ENCODE measurements at regions not wholly inside any gene's neighbourhood (a gene's known extent, or its start where the extent isn't known, plus 50 kb on each side); places are given as distances from the start of the nearest gene placed in this dataset.

DNA sequence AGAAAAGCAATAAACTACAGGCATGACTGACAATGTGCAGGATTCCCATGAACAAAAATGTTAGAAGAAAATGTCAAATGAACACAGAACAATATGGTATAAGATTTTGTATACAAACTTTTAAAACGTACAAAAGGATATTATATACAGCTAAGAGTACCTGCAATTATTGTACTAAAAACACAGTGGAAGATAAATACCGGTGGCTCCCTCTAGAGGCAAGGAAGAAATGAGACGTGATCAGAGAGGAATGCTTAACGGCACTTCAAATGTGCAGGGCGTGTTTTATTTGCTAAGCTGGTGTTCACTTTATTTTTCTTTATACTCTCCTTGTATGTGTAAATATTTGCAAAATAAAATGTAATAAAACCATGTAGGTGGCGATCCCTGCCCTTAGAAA lies 191.8 kb upstream of the SAMSN1 start:
- DNase-seq (ENCODE audit: low read depth, low spot score), result peak; percentile 55
- H3K4me3 ChIP-seq (ENCODE audit: insufficient read length, low read depth), result no peak overlapping the region
- H3K9ac ChIP-seq (ENCODE audit: insufficient read length, low read depth), result no peak overlapping the region
- H3K4me1 ChIP-seq (ENCODE audit: insufficient read depth, insufficient read length), result no peaks in the 10 kb centered on the region
- peaks cover 3% of the 10 kb centered on the region; the same call in 1 of the 2 replicates for H3K9me3 ChIP-seq (ENCODE audit: insufficient read depth, low read length)
- no peak for TF ChIP-seq ZNF274 (IDR thresholded peaks at IDR 0.05; ENCODE audit: low read depth, low read length)
- TF ChIP-seq YY1 (IDR thresholded peaks at IDR 0.05; ENCODE audit: insufficient read depth, insufficient read length), result no peak
- TF ChIP-seq SUZ12 (IDR thresholded peaks at IDR 0.05; ENCODE audit: extremely low read depth, insufficient read depth, insufficient read length), result no peak
- no peaks in the 10 kb centered on the region for H3K27me3 ChIP-seq (ENCODE audit: insufficient read depth, insufficient read length)
- H3K36me3 ChIP-seq (ENCODE audit: insufficient read depth, insufficient read length, low read length), result no peaks in the 10 kb centered on the region

GRCh38 chr21:14737284-14737691 lies 191.2 kb upstream of the SAMSN1 start:
- no peaks in the 10 kb centered on the region for H3K27me3 ChIP-seq (ENCODE audit: insufficient read depth, insufficient read length)
- no peaks in the 10 kb centered on the region for H3K4me1 ChIP-seq (ENCODE audit: insufficient read depth, insufficient read length)
- no peak overlapping the region for H3K9ac ChIP-seq (ENCODE audit: insufficient read length, low read depth)
- no peaks in the 10 kb centered on the region for H3K36me3 ChIP-seq (ENCODE audit: insufficient read depth, insufficient read length, low read length)
- TF ChIP-seq ZNF274 (IDR thresholded peaks at IDR 0.05; ENCODE audit: low read depth, low read length) (no peak), YY1 (IDR thresholded peaks at IDR 0.05; ENCODE audit: insufficient read depth, insufficient read length) (no peak), SUZ12 (IDR thresholded peaks at IDR 0.05; ENCODE audit: extremely low read depth, insufficient read depth, insufficient read length) (no peak)
- no peak for DNase-seq (ENCODE audit: low read depth, low spot score)
- no peak overlapping the region for H3K4me3 ChIP-seq (ENCODE audit: insufficient read length, low read depth)
- H3K9me3 ChIP-seq (ENCODE audit: insufficient read depth, low read length), result peaks cover 3% of the 10 kb centered on the region; the same call in 1 of the 2 replicates

DNA sequence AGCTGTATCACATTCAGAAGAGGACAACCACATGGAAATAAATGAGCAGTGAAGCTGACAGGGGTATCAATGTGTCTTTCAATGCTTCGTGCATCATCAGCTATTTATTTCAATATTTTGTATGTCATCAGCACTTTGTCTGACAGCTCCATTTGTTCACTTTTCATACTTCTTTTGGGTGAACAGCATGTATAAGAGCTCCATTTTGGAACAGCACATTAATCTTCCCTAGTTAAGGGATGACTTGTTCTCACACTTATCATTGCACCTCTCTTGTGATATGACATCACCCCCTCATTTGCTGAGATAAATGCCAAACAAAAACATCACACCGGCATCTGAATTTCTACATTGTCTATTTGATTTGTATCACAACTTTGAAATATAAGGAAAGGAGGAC lies 190.6 kb upstream of the SAMSN1 start:
- Histone ChIP-seq H3K4me1 (ENCODE audit: insufficient read depth, insufficient read length) (no peaks in the 10 kb centered on the region), H3K9ac (ENCODE audit: insufficient read length, low read depth) (no peak overlapping the region), H3K27me3 (ENCODE audit: insufficient read depth, insufficient read length) (no peaks in the 10 kb centered on the region), H3K9me3 (ENCODE audit: insufficient read depth, low read length) (peaks cover 3% of the 10 kb centered on the region; the same call in 1 of the 2 replicates), H3K36me3 (ENCODE audit: insufficient read depth, insufficient read length, low read length) (no peaks in the 10 kb centered on the region), H3K4me3 (ENCODE audit: insufficient read length, low read depth) (no peak overlapping the region)
- TF ChIP-seq SUZ12 (IDR thresholded peaks at IDR 0.05; ENCODE audit: extremely low read depth, insufficient read depth, insufficient read length), result no peak
- no peak for TF ChIP-seq YY1 (IDR thresholded peaks at IDR 0.05; ENCODE audit: insufficient read depth, insufficient read length)
- TF ChIP-seq ZNF274 (IDR thresholded peaks at IDR 0.05; ENCODE audit: low read depth, low read length), result no peak
- no peak for DNase-seq (ENCODE audit: low read depth, low spot score)

DNA sequence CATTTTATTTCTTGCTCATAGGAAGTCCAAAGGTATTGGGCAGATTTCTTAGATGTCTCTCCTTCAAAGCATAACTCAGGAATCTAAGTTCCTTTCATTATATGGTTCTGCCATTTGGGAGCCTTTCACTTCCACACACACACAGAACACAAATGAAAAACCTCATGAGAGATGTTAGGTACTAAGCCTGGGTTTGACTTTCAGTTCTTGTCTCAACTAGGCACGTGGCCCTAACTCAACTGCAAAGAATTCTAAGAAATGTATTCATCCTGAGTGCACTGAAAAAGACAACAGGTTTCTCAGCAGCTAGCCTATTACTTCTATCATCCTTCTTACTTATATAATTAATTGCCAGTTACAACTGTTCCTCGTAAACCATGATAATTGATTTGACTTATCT lies 190.0 kb upstream of the SAMSN1 start:
- no peak for DNase-seq (ENCODE audit: low read depth, low spot score)
- Histone ChIP-seq H3K9ac (ENCODE audit: insufficient read length, low read depth) (no peak overlapping the region), H3K4me1 (ENCODE audit: insufficient read depth, insufficient read length) (no peaks in the 10 kb centered on the region), H3K4me3 (ENCODE audit: insufficient read length, low read depth) (no peak overlapping the region), H3K9me3 (ENCODE audit: insufficient read depth, low read length) (peaks cover 3% of the 10 kb centered on the region; the same call in 1 of the 2 replicates), H3K36me3 (ENCODE audit: insufficient read depth, insufficient read length, low read length) (no peaks in the 10 kb centered on the region), H3K27me3 (ENCODE audit: insufficient read depth, insufficient read length) (no peaks in the 10 kb centered on the region)
- no peak for TF ChIP-seq YY1 (IDR thresholded peaks at IDR 0.05; ENCODE audit: insufficient read depth, insufficient read length)
- TF ChIP-seq ZNF274 (IDR thresholded peaks at IDR 0.05; ENCODE audit: low read depth, low read length), result no peak
- TF ChIP-seq SUZ12 (IDR thresholded peaks at IDR 0.05; ENCODE audit: extremely low read depth, insufficient read depth, insufficient read length), result no peak

DNA sequence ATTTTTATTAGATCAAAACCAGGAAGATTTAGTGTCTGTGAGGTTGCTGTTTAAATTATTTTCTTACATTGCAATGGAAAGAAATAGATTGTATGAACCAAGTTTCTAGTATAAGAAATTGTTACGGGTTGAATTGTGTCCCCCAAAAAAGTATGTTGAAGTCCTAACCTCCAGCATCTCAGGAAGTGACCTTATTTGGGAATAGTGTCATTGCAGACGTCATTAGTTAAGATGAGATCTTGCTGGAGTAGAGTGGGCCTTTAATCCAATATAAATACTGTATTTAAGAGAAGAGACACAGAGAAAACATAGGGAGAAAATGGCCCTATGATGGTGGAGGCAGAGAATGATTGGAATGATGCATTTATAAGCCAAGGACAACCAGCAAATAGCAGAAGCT lies 188.7 kb upstream of the SAMSN1 start:
- no peaks in the 10 kb centered on the region for H3K36me3 ChIP-seq (ENCODE audit: insufficient read depth, insufficient read length, low read length)
- TF ChIP-seq SUZ12 (IDR thresholded peaks at IDR 0.05; ENCODE audit: extremely low read depth, insufficient read depth, insufficient read length), result no peak
- TF ChIP-seq YY1 (IDR thresholded peaks at IDR 0.05; ENCODE audit: insufficient read depth, insufficient read length), result no peak
- no peak for TF ChIP-seq ZNF274 (IDR thresholded peaks at IDR 0.05; ENCODE audit: low read depth, low read length)
- no peak overlapping the region for H3K4me3 ChIP-seq (ENCODE audit: insufficient read length, low read depth)
- H3K27me3 ChIP-seq (ENCODE audit: insufficient read depth, insufficient read length), result no peaks in the 10 kb centered on the region
- no peak for DNase-seq (ENCODE audit: low read depth, low spot score)
- peaks cover 3% of the 10 kb centered on the region; the same call in 1 of the 2 replicates for H3K9me3 ChIP-seq (ENCODE audit: insufficient read depth, low read length)
- no peak overlapping the region for H3K9ac ChIP-seq (ENCODE audit: insufficient read length, low read depth)
- no peaks in the 10 kb centered on the region for H3K4me1 ChIP-seq (ENCODE audit: insufficient read depth, insufficient read length)

GRCh38 chr21:14734191-14734590 lies 188.1 kb upstream of the SAMSN1 start:
- H3K36me3 ChIP-seq (ENCODE audit: insufficient read depth, insufficient read length, low read length), result no peaks in the 10 kb centered on the region
- H3K4me1 ChIP-seq (ENCODE audit: insufficient read depth, insufficient read length), result no peaks in the 10 kb centered on the region
- no peak overlapping the region for H3K4me3 ChIP-seq (ENCODE audit: insufficient read length, low read depth)
- DNase-seq (ENCODE audit: low read depth, low spot score), result no peak
- H3K9me3 ChIP-seq (ENCODE audit: insufficient read depth, low read length), result peaks cover 3% of the 10 kb centered on the region; the same call in 1 of the 2 replicates
- H3K9ac ChIP-seq (ENCODE audit: insufficient read length, low read depth), result no peak overlapping the region
- TF ChIP-seq YY1 (IDR thresholded peaks at IDR 0.05; ENCODE audit: insufficient read depth, insufficient read length) (no peak), SUZ12 (IDR thresholded peaks at IDR 0.05; ENCODE audit: extremely low read depth, insufficient read depth, insufficient read length) (no peak), ZNF274 (IDR thresholded peaks at IDR 0.05; ENCODE audit: low read depth, low read length) (no peak)
- no peaks in the 10 kb centered on the region for H3K27me3 ChIP-seq (ENCODE audit: insufficient read depth, insufficient read length)

GRCh38 chr21:14725219-14725618 lies 179.1 kb upstream of the SAMSN1 start:
- TF ChIP-seq ZNF274 (IDR thresholded peaks at IDR 0.05; ENCODE audit: low read depth, low read length), result no peak
- no peak for TF ChIP-seq YY1 (IDR thresholded peaks at IDR 0.05; ENCODE audit: insufficient read depth, insufficient read length)
- no peak for TF ChIP-seq SUZ12 (IDR thresholded peaks at IDR 0.05; ENCODE audit: extremely low read depth, insufficient read depth, insufficient read length)
- Histone ChIP-seq H3K9ac (ENCODE audit: insufficient read length, low read depth) (no peak overlapping the region), H3K36me3 (ENCODE audit: insufficient read depth, insufficient read length, low read length) (no peaks in the 10 kb centered on the region), H3K4me3 (ENCODE audit: insufficient read length, low read depth) (no peak overlapping the region), H3K27me3 (ENCODE audit: insufficient read depth, insufficient read length) (no peaks in the 10 kb centered on the region), H3K4me1 (ENCODE audit: insufficient read depth, insufficient read length) (no peaks in the 10 kb centered on the region), H3K9me3 (ENCODE audit: insufficient read depth, low read length) (peaks cover 13% of the 10 kb centered on the region; the same call in 1 of the 2 replicates)
- DNase-seq (ENCODE audit: low read depth, low spot score), result no peak
